Stimulated activated CD8-positive, alpha-beta memory T cell treated with anti-CD3 and anti-CD28 coated beads, Interleukin-2, amount 100 ng/mL, for 48 hours (primary cell): ENCODE measurements at regions not wholly inside any gene's neighbourhood (a gene's known extent, or its start where the extent isn't known, plus 50 kb on each side); places are given as distances from the start of the nearest gene placed in this dataset.
"Not testable (repeated sequence)": the region's sequence is repeated elsewhere in the genome, so short reads cannot be mapped to it uniquely, and the experiment has no call there.

ENCODE experiments used
- DNase-seq, 2 donors: peaks; one replicate each; pipeline ENCODE4 v3.0.0-alpha.2; 2020; ENCODE audit warnings: low read depth in 2 of 2

GRCh38 chr9:31390403-31391025 lies 993.9 kb upstream of the ACO1 start:
- no peak for DNase-seq

- DNase-seq = no peak
These were observed 991.2 kb upstream of the ACO1 start for GRCh38 chr9:31393240-31393639.

- DNase-seq = no peak
These were observed 990.4 kb upstream of the ACO1 start for GRCh38 chr9:31394015-31394473.

- no peak for DNase-seq
These were observed 972.4 kb upstream of the ACO1 start for GRCh38 chr9:31412081-31412480.

- DNase-seq = no peak
These were observed 969.3 kb upstream of the ACO1 start for GRCh38 chr9:31415164-31415563.

GRCh38 chr9:31418419-31418818 lies 966.0 kb upstream of the ACO1 start:
- DNase-seq = no peak

- not testable (repeated sequence) for DNase-seq
These were observed 940.6 kb upstream of the ACO1 start for GRCh38 chr9:31443630-31444457.

- DNase-seq = no peak
These were observed 939.1 kb upstream of the ACO1 start for GRCh38 chr9:31445357-31445756.

- DNase-seq = no peak
These were observed 938.5 kb upstream of the ACO1 start for GRCh38 chr9:31445960-31446359.

GRCh38 chr9:31467075-31467474 lies 917.4 kb upstream of the ACO1 start:
- no peak for DNase-seq

GRCh38 chr9:31470051-31470450 lies 914.4 kb upstream of the ACO1 start:
- DNase-seq = no peak

GRCh38 chr9:31471010-31471409 lies 913.4 kb upstream of the ACO1 start:
- no peak for DNase-seq

- no peak for DNase-seq
These were observed 897.8 kb upstream of the ACO1 start for GRCh38 chr9:31486630-31487029.

- DNase-seq = no peak
These were observed 893.8 kb upstream of the ACO1 start for GRCh38 chr9:31490551-31491106.

- no peak for DNase-seq
These were observed 892.2 kb upstream of the ACO1 start for GRCh38 chr9:31492229-31492628.

GRCh38 chr9:31500422-31500821 lies 884.0 kb upstream of the ACO1 start:
- DNase-seq = no peak

GRCh38 chr9:31519011-31519410 lies 865.4 kb upstream of the ACO1 start:
- peak; percentile 2 to 7 for DNase-seq

GRCh38 chr9:31519424-31519823 lies 865.0 kb upstream of the ACO1 start:
- DNase-seq = no peak

GRCh38 chr9:31519826-31520225 lies 864.6 kb upstream of the ACO1 start:
- no peak for DNase-seq

GRCh38 chr9:31520301-31521085 lies 864.0 kb upstream of the ACO1 start:
- no peak for DNase-seq

GRCh38 chr9:31535651-31536050 lies 848.8 kb upstream of the ACO1 start:
- DNase-seq = no peak

- no peak for DNase-seq
These were observed 848.0 kb upstream of the ACO1 start for GRCh38 chr9:31536471-31536870.
